DND-41 (cell line): ENCODE measurements at regions not wholly inside any gene's neighbourhood (a gene's known extent, or its start where the extent isn't known, plus 50 kb on each side); places are given as distances from the start of the nearest gene placed in this dataset.
"Not testable (repeated sequence)": the region's sequence is repeated elsewhere in the genome, so short reads cannot be mapped to it uniquely, and the experiment has no call there.

Experiments used
- ATAC-seq: fragments of 200-7000 bp; cut with Tn5 transposase; 3 replicates; pipeline ENCODE4 v1.9.1; 2021; ENCODE audit warnings: low read depth; ENCODE audit not compliant: insufficient read depth
- DNase-seq: peaks from one replicate; pipeline ENCODE4 v3.0.0-alpha.2; 2020
- H2AFZ ChIP-seq: 2 replicates; pipeline ENCODE4 v1.6.0; 2012; ENCODE audit warnings: low read depth, low read length
- H3K27ac ChIP-seq: 2 replicates; pipeline ENCODE4 v1.5.1; 2012; ENCODE audit warnings: low read length, inconsistent platforms
- H3K27me3 ChIP-seq: fragments of 200-600 bp; sonication (generic); 2 replicates; pipeline ENCODE4 v1.6.0; 2012; ENCODE audit warnings: low read length, mild to moderate bottlenecking, inconsistent platforms; ENCODE audit not compliant: insufficient read depth, poor library complexity
- H3K36me3 ChIP-seq: 2 replicates; pipeline ENCODE4 v1.5.1; 2012; ENCODE audit warnings: low read length, inconsistent platforms; ENCODE audit not compliant: insufficient read depth
- H3K4me1 ChIP-seq: 2 replicates; pipeline ENCODE4 v1.5.1; 2012; ENCODE audit warnings: mild to moderate bottlenecking, low read length; ENCODE audit not compliant: insufficient read depth
- H3K4me2 ChIP-seq: 2 replicates; pipeline ENCODE4 v1.6.0; 2012; ENCODE audit warnings: mild to moderate bottlenecking, moderate library complexity, low read length, inconsistent platforms; ENCODE audit not compliant: insufficient read depth
- H3K4me3 ChIP-seq, 2 experiments: fragments of 200-600 bp in 1 of 2; shearing (Covaris generic) in 1 of 2; 2 replicates each; pipeline ENCODE4 v1.5.1; 2012 to 2016; ENCODE audit warnings: inconsistent platforms in 2 of 2, low read length in 2 of 2, mild to moderate bottlenecking in 2 of 2, low read depth in 1 of 2, moderate library complexity in 1 of 2
- H3K79me2 ChIP-seq: 2 replicates; pipeline ENCODE4 v1.6.0; 2012; ENCODE audit warnings: low read length, inconsistent platforms; ENCODE audit not compliant: insufficient read depth
- H3K9ac ChIP-seq: 2 replicates; pipeline ENCODE4 v1.6.0; 2012; ENCODE audit warnings: low read depth, mild to moderate bottlenecking, inconsistent platforms, low read length, moderate library complexity
- H3K9me3 ChIP-seq: 2 replicates; pipeline ENCODE4 v1.5.1; 2012; ENCODE audit warnings: low read length, moderate library complexity, mild to moderate bottlenecking, inconsistent platforms; ENCODE audit not compliant: insufficient read depth, severe bottlenecking
- H4K20me1 ChIP-seq: 2 replicates; pipeline ENCODE4 v1.6.0; 2012; ENCODE audit warnings: low read length; ENCODE audit not compliant: insufficient read depth
- CTCF ChIP-seq: IDR thresholded peaks from 2 replicates; pipeline ENCODE4 v1.5.1; 2012; ENCODE audit warnings: borderline replicate concordance, low read length, moderate library complexity, mild to moderate bottlenecking; ENCODE audit not compliant: poor library complexity, severe bottlenecking; ENCODE audit errors: extremely low read depth
- EZH2 ChIP-seq: IDR thresholded peaks from 3 replicates; pipeline ENCODE4 v1.6.1; 2012; ENCODE audit warnings: borderline replicate concordance, low read depth, mild to moderate bottlenecking, moderate library complexity, low read length, inconsistent platforms; ENCODE audit not compliant: severe bottlenecking

- Histone ChIP-seq H3K4me3 (no peak overlapping the region), H3K4me2 (no peak overlapping the region), H3K9me3 (no peaks in the 10 kb centered on the region), H3K9ac (no peak overlapping the region), H3K27ac (no peak overlapping the region), H4K20me1 (no peaks in the 10 kb centered on the region), H3K36me3 (no peaks in the 10 kb centered on the region), H2AFZ (no peak overlapping the region), H3K4me1 (no peaks in the 10 kb centered on the region), H3K79me2 (no peaks in the 10 kb centered on the region), H3K27me3 (no peaks in the 10 kb centered on the region)
- DNase-seq (no peak), ATAC-seq (no peak)
- TF ChIP-seq CTCF (no peak), EZH2 (no peak)
These were observed 76.2 kb upstream of the ADAMTS18 start for GRCh38 chr16:77511053-77511452.

GRCh38 chr16:77514500-77515220 is 79.8 kb upstream of the ADAMTS18 start:
- TF ChIP-seq EZH2, result no peak
- no peaks in the 10 kb centered on the region for H3K27me3 ChIP-seq
- H3K4me1 ChIP-seq, result no peaks in the 10 kb centered on the region
- no peaks in the 10 kb centered on the region for H3K36me3 ChIP-seq
- H3K4me3 ChIP-seq, result no peak overlapping the region
- ATAC-seq (no peak), DNase-seq (no peak)
- H3K9ac ChIP-seq, result no peak overlapping the region
- no peaks in the 10 kb centered on the region for H4K20me1 ChIP-seq
- no peak overlapping the region for H3K4me2 ChIP-seq
- no peak overlapping the region for H3K27ac ChIP-seq
- no peaks in the 10 kb centered on the region for H3K79me2 ChIP-seq
- H2AFZ ChIP-seq, result no peak overlapping the region
- H3K9me3 ChIP-seq, result no peaks in the 10 kb centered on the region

GRCh38 chr16:77525226-77525625 is 90.4 kb upstream of the ADAMTS18 start:
- H3K4me3 ChIP-seq, DNase-seq, H3K4me1 ChIP-seq, H3K79me2 ChIP-seq, H4K20me1 ChIP-seq, ATAC-seq, H3K9ac ChIP-seq, H3K4me2 ChIP-seq, H3K36me3 ChIP-seq, H2AFZ ChIP-seq, H3K27me3 ChIP-seq, H3K9me3 ChIP-seq, H3K27ac ChIP-seq: not testable (repeated sequence)

- Histone ChIP-seq H3K36me3 (no peaks in the 10 kb centered on the region), H2AFZ (no peak overlapping the region), H3K4me1 (no peaks in the 10 kb centered on the region), H3K4me3 (no peak overlapping the region), H3K79me2 (no peaks in the 10 kb centered on the region), H3K4me2 (no peak overlapping the region), H4K20me1 (no peaks in the 10 kb centered on the region), H3K9me3 (no peaks in the 10 kb centered on the region), H3K9ac (no peak overlapping the region), H3K27ac (no peak overlapping the region), H3K27me3 (peaks cover 3% of the 10 kb centered on the region)
- TF ChIP-seq CTCF, result no peak
- no peak for TF ChIP-seq EZH2
- ATAC-seq (no peak), DNase-seq (no peak)
These were observed 96.9 kb upstream of the ADAMTS18 start for GRCh38 chr16:77531752-77532151.
